Spleen (tissue), 7 donors: ENCODE measurements at regions not wholly inside any gene's neighbourhood (a gene's known extent, or its start where the extent isn't known, plus 50 kb on each side); places are given as distances from the start of the nearest gene placed in this dataset.

ENCODE experiments used
- CTCF ChIP-seq, 11 experiments: fragments of 200-600 bp in 7 of 11; fragments of 450-650 bp in 4 of 11; sonication (generic) in 4 of 11; IDR thresholded peaks in 8 of 11; conservative IDR thresholded peaks in 3 of 11; 1 replicate in 7 of 11; 2 replicates in 4 of 11; pipeline versions ENCODE4 v1.4.0 to v1.8.0; 2016 to 2021; ENCODE audit warnings: antibody characterized with exemption in 11 of 11, inconsistent platforms in 4 of 11, mild to moderate bottlenecking in 1 of 11
- POLR2A ChIP-seq, 3 donors: fragments of 450-650 bp; IDR thresholded peaks; one replicate each; pipeline ENCODE4 v1.5.1; 2017; ENCODE audit warnings: antibody characterized with exemption in 3 of 3, mild to moderate bottlenecking in 1 of 3
- POLR2AphosphoS5 ChIP-seq, 3 donors: sonication (generic); formaldehyde crosslinking; IDR thresholded peaks; one replicate each; pipeline ENCODE4 v1.5.1; 2017; ENCODE audit warnings: antibody characterized with exemption in 3 of 3
- donor health status: DM: no; HTN: no; CAD: no; lungs with moderate emphysema.
- donor health status: DM: no; HTN: no; CAD: no.
- donor health status: DM: no; HTN: no; CAD: no.

- TF ChIP-seq CTCF (IDR thresholded peaks at IDR 0.05 in 8 of 11, conservative IDR thresholded peaks at IDR 0.05 in 3 of 11) = no peak
- TF ChIP-seq POLR2A (IDR thresholded peaks at IDR 0.05) = no peak
- no peak for TF ChIP-seq POLR2AphosphoS5 (IDR thresholded peaks at IDR 0.05)
Measured at GRCh38 chr14:98227000-98227726, 1044.8 kb downstream of the BCL11B start.
